ENCODE measurements at regions not wholly inside any gene's neighbourhood (a gene's known extent, or its start where the extent isn't known, plus 50 kb on each side); places are given as distances from the start of the nearest gene placed in this dataset.

- no peak for DNase-seq
- H3K27me3 ChIP-seq: peaks cover 0 to 63% (median 43%) of the 10 kb centered on the region in 7 donors
- WGBS, 2 donors: 59 to 68% methylated on average over 3 of the region's 3 CpGs
- H3K4me3 ChIP-seq: no peak overlapping the region
- H3K9me3 ChIP-seq: no peaks in the 10 kb centered on the region
- no peaks in the 10 kb centered on the region for H3K36me3 ChIP-seq
- ATAC-seq: no peak
- no peaks in the 10 kb centered on the region for H3K4me1 ChIP-seq
- intact Hi-C loops (cut with DNase I): no loop called here
- no peak overlapping the region for H3K27ac ChIP-seq
- no peak for TF ChIP-seq CTCF (IDR thresholded peaks at IDR 0.05)
Measured at GRCh38 chr12:108053512-108053911, 75.6 kb upstream of the WSCD2 start.

- H3K4me1 ChIP-seq: no peaks in the 10 kb centered on the region
- no peaks in the 10 kb centered on the region for H3K36me3 ChIP-seq
- no peaks in the 10 kb centered on the region for H3K9me3 ChIP-seq
- no peak for ATAC-seq
- no peak overlapping the region for H3K27ac ChIP-seq
- no peak for TF ChIP-seq CTCF (IDR thresholded peaks at IDR 0.05)
- peaks cover 0 to 63% (median 35%) of the 10 kb centered on the region in 7 donors for H3K27me3 ChIP-seq
- DNase-seq: no peak
- H3K4me3 ChIP-seq: no peak overlapping the region
- intact Hi-C loops (cut with DNase I): no loop called here
- WGBS, 2 donors: 74 to 82% methylated on average over 2 of the region's 2 CpGs
Measured at GRCh38 chr12:108054496-108054895, 74.6 kb upstream of the WSCD2 start.

DNA sequence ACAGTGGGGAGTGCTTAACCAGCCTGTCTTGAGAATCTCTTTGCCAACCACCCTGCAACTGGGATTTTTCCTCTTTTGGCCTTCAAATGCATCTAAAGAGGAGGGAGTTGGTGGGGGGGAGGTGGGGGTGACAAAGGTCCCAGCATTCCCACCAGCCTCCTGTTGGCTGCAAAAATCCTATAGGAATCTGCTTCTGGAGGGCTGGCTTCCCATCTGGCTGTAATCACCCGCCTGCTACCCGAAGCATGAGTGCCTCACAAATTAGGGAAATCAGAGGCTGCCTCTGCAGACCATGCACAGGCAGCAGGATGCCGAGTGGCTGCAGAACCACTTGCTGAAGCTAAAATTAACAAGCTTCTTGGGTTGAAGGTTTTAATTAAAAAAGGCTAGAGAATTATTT, 73.9 kb upstream of the WSCD2 start:
- no peak for DNase-seq
- H3K4me3 ChIP-seq: no peak overlapping the region
- intact Hi-C loops (cut with DNase I): no loop called here
- ATAC-seq: no peak
- H3K4me1 ChIP-seq: no peaks in the 10 kb centered on the region
- no peaks in the 10 kb centered on the region for H3K36me3 ChIP-seq
- peaks cover 0 to 63% (median 35%) of the 10 kb centered on the region in 7 donors for H3K27me3 ChIP-seq
- TF ChIP-seq CTCF (IDR thresholded peaks at IDR 0.05): no peak
- H3K27ac ChIP-seq: no peak overlapping the region
- 29 to 38% methylated on average over 3 of the region's 3 CpGs for WGBS, 2 donors
- H3K9me3 ChIP-seq: no peaks in the 10 kb centered on the region

- Histone ChIP-seq H3K9me3 (no peaks in the 10 kb centered on the region), H3K4me3 (no peak overlapping the region), H3K27me3 (peaks cover 0 to 60% (median 37%) of the 10 kb centered on the region in 7 donors), H3K27ac (no peak overlapping the region), H3K4me1 (no peaks in the 10 kb centered on the region), H3K36me3 (no peaks in the 10 kb centered on the region)
- DNase-seq (no peak), ATAC-seq (no peak)
- intact Hi-C loops (cut with DNase I): no loop called here
- 37 to 58% methylated on average over 3 of the region's 3 CpGs for WGBS, 2 donors
- no peak for TF ChIP-seq CTCF (IDR thresholded peaks at IDR 0.05)
Measured at GRCh38 chr12:108060067-108060466, 69.0 kb upstream of the WSCD2 start.

Data from heart right ventricle (tissue), 16 donors.